Caco-2 (cell line): ENCODE measurements at regions not wholly inside any gene's neighbourhood (a gene's known extent, or its start where the extent isn't known, plus 50 kb on each side); places are given as distances from the start of the nearest gene placed in this dataset.

Source experiments
- BruUV-seq: library from RNA; stranded (reverse); fragments of 400-500 nt; replicated peaks from 2 replicates; lab custom pipeline; 2021; lab: Mats Ljungman, UMichigan
- CTCF ChIA-PET: fragments of 300-600 bp; sonication (Branson Sonifier 250); formaldehyde crosslinking; loops from one replicate; lab custom pipeline; 2022; ENCODE audit warnings: antibody characterized with exemption; lab: Charles Lee
- POLR2A ChIA-PET: fragments of 300-600 bp; sonication (Branson Sonifier 250); formaldehyde crosslinking; loops from one replicate; lab custom pipeline; 2022; ENCODE audit warnings: antibody characterized with exemption; lab: Charles Lee
- DNase-seq, 2 experiments: peaks; one replicate each; pipeline versions ENCODE4 v3.0.0 to v3.0.0-alpha.2; 2020 to 2022
- H3K27me3 ChIP-seq: replicated peaks from 2 replicates; pipeline ENCODE4 v1.6.0; 2011; ENCODE audit warnings: low read length; ENCODE audit not compliant: control insufficient read depth, insufficient read depth
- H3K36me3 ChIP-seq: 2 replicates; pipeline ENCODE4 v1.5.1; 2011; ENCODE audit warnings: low read length; ENCODE audit not compliant: control insufficient read depth, insufficient read depth
- H3K4me1 ChIP-seq: fragments of 250-450 bp; sonication (Bioruptor Pico); 2 replicates; pipeline ENCODE4 v1.5.1; 2020; ENCODE audit warnings: mild to moderate bottlenecking
- H3K4me3 ChIP-seq: 2 replicates; pipeline ENCODE4 v1.5.1; 2011; ENCODE audit warnings: low read depth, mild to moderate bottlenecking, control low read depth, low read length
- H3K9me3 ChIP-seq: fragments of 250-450 bp; sonication (Bioruptor Pico); 2 replicates; pipeline ENCODE4 v1.5.1; 2020; ENCODE audit warnings: mild to moderate bottlenecking, moderate library complexity
- H3K27ac Mint-ChIP-seq: one replicate; pipeline ENCODE4 v1.8.0; 2022; ENCODE audit warnings: mixed read lengths; ENCODE audit not compliant: unreplicated experiment
- H3K27me3 Mint-ChIP-seq: one replicate; pipeline ENCODE4 v1.8.0; 2022; ENCODE audit warnings: mixed read lengths; ENCODE audit not compliant: insufficient read depth, unreplicated experiment
- H3K36me3 Mint-ChIP-seq: one replicate; pipeline ENCODE4 v1.8.0; 2022; ENCODE audit warnings: mild to moderate bottlenecking, mixed read lengths; ENCODE audit not compliant: insufficient read depth, unreplicated experiment
- H3K4me1 Mint-ChIP-seq: one replicate; pipeline ENCODE4 v1.8.0; 2022; ENCODE audit warnings: low read depth, mixed read lengths; ENCODE audit not compliant: unreplicated experiment
- H3K4me3 Mint-ChIP-seq: one replicate; pipeline ENCODE4 v1.8.0; 2022; ENCODE audit warnings: mild to moderate bottlenecking, moderate library complexity, mixed read lengths; ENCODE audit not compliant: unreplicated experiment
- H3K9me3 Mint-ChIP-seq: one replicate; pipeline ENCODE4 v1.8.0; 2022; ENCODE audit warnings: mixed read lengths; ENCODE audit not compliant: unreplicated experiment
- CTCF ChIP-seq, 2 experiments: fragments of 200-600 bp in 1 of 2; IDR thresholded peaks; 1 replicate in 1 of 2; 2 replicates in 1 of 2; pipeline versions ENCODE4 v1.5.1 to v1.8.0; 2011 to 2022; ENCODE audit warnings: antibody characterized with exemption in 1 of 2, control low read depth in 1 of 2, inconsistent platforms in 1 of 2, low read depth in 1 of 2, low read length in 1 of 2, mild to moderate bottlenecking in 1 of 2, moderate library complexity in 1 of 2; ENCODE audit not compliant: insufficient read depth in 1 of 2, severe bottlenecking in 1 of 2, unreplicated experiment in 1 of 2
- intact Hi-C: fragments of 100-400 bp; cut with micrococcal nuclease; formaldehyde crosslinking; loops from one replicate; pipeline ENCODE4 v1.10.0; 2022; ENCODE audit not compliant: unreplicated experiment

GRCh38 chr20:40843251-40843650 lies 154.2 kb upstream of the MAFB start:
- no peak overlapping the region for H3K4me3 Mint-ChIP-seq
- H3K4me1 ChIP-seq, result no peaks in the 10 kb centered on the region
- CTCF ChIA-PET, result no interaction called here
- TF ChIP-seq CTCF (IDR thresholded peaks at IDR 0.05; ENCODE audit: insufficient read depth in 1 of 2, low read depth in 1 of 2, low read length in 1 of 2, severe bottlenecking in 1 of 2, unreplicated experiment in 1 of 2), result no peak
- H3K36me3 ChIP-seq, result no peaks in the 10 kb centered on the region
- H3K27me3 Mint-ChIP-seq, result peaks cover 22% of the 10 kb centered on the region
- H3K27ac Mint-ChIP-seq, result no peak overlapping the region
- intact Hi-C loops, result no loop called here
- no peaks in the 10 kb centered on the region for H3K36me3 Mint-ChIP-seq
- no peaks in the 10 kb centered on the region for H3K27me3 ChIP-seq
- BruUV-seq, result no TSS peak
- no peak overlapping the region for H3K4me3 ChIP-seq
- H3K4me1 Mint-ChIP-seq, result no peaks in the 10 kb centered on the region
- H3K9me3 ChIP-seq, result peaks cover 16% of the 10 kb centered on the region
- peaks cover 24% of the 10 kb centered on the region for H3K9me3 Mint-ChIP-seq
- no peak for DNase-seq
- POLR2A ChIA-PET, result no interaction called here

- ChIA-PET POLR2A (no interaction called here), CTCF (no interaction called here)
- peaks cover 24% of the 10 kb centered on the region for H3K9me3 Mint-ChIP-seq
- Histone ChIP-seq H3K4me1 (no peaks in the 10 kb centered on the region), H3K4me3 (no peak overlapping the region), H3K36me3 (no peaks in the 10 kb centered on the region), H3K9me3 (peaks cover 15% of the 10 kb centered on the region), H3K27me3 (no peaks in the 10 kb centered on the region)
- H3K27ac Mint-ChIP-seq, result no peak overlapping the region
- H3K27me3 Mint-ChIP-seq, result peaks cover 22% of the 10 kb centered on the region
- BruUV-seq, result no TSS peak
- intact Hi-C loops, result no loop called here
- H3K4me1 Mint-ChIP-seq, result no peaks in the 10 kb centered on the region
- H3K36me3 Mint-ChIP-seq, result no peaks in the 10 kb centered on the region
- H3K4me3 Mint-ChIP-seq, result no peak overlapping the region
- no peak for DNase-seq
- no peak for TF ChIP-seq CTCF (IDR thresholded peaks at IDR 0.05; ENCODE audit: insufficient read depth in 1 of 2, low read depth in 1 of 2, low read length in 1 of 2, severe bottlenecking in 1 of 2, unreplicated experiment in 1 of 2)
Observed at GRCh38 chr20:40844332-40844731, 155.3 kb upstream of the MAFB start.

- Histone ChIP-seq H3K9me3 (peaks cover 4% of the 10 kb centered on the region; the same call in 1 of the 2 replicates), H3K4me3 (no peak overlapping the region), H3K36me3 (no peaks in the 10 kb centered on the region), H3K4me1 (no peaks in the 10 kb centered on the region), H3K27me3 (no peaks in the 10 kb centered on the region; the same call in 1 of the 2 replicates)
- H3K4me1 Mint-ChIP-seq, result no peaks in the 10 kb centered on the region
- no peak for TF ChIP-seq CTCF (IDR thresholded peaks at IDR 0.05; ENCODE audit: insufficient read depth in 1 of 2, low read depth in 1 of 2, low read length in 1 of 2, severe bottlenecking in 1 of 2, unreplicated experiment in 1 of 2)
- no peak for DNase-seq
- peaks cover 10% of the 10 kb centered on the region for H3K9me3 Mint-ChIP-seq
- no peak overlapping the region for H3K4me3 Mint-ChIP-seq
- ChIA-PET CTCF (interaction anchor here (0.7 kb wide), 1 partner anchor 600 kb away, joined by 4 read pairs; no protein-coding TSS in a partner anchor), POLR2A (no interaction called here)
- intact Hi-C loops, result no loop called here
- no peak overlapping the region for H3K27ac Mint-ChIP-seq
- no TSS peak for BruUV-seq
- peaks cover 17% of the 10 kb centered on the region for H3K27me3 Mint-ChIP-seq
- no peaks in the 10 kb centered on the region for H3K36me3 Mint-ChIP-seq
Observed at GRCh38 chr20:40848096-40848495, 159.1 kb upstream of the MAFB start.
